ENCODE measurements at regions not wholly inside any gene's neighbourhood (a gene's known extent, or its start where the extent isn't known, plus 50 kb on each side); places are given as distances from the start of the nearest gene placed in this dataset.

GRCh38 chrX:10923466-10923865, 187.7 kb upstream of the HCCS start:
- TF ChIP-seq POLR2A (IDR thresholded peaks at IDR 0.05) = no peak
- no peak for TF ChIP-seq CTCF (IDR thresholded peaks at IDR 0.05)
- no peak for TF ChIP-seq EP300 (IDR thresholded peaks at IDR 0.05)
